ENCODE measurements at regions not wholly inside any gene's neighbourhood (a gene's known extent, or its start where the extent isn't known, plus 50 kb on each side); places are given as distances from the start of the nearest gene placed in this dataset.

DNA sequence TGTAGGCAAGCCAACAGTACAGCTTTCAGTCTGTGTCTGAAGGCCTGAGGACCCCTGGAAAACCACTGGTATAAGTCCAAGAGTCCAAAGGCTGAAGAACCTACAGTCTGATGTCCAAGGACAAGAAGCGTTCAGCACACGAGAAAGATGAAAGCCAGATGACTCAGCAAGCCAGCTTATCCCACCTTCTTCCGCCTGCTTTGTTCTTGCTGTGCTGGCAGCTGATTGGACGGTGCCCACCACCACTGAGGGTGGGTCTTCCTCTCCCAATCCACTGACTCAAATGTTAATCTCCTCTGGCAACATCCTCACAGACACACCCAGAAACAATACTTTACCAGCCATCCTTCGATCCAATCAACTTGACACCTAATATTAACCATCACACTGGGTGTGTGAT lies 59.0 kb upstream of the PDZRN3 start:
- Histone ChIP-seq H2AFZ (no peak overlapping the region), H3K79me2 (ENCODE audit: low read depth) (no peaks in the 10 kb centered on the region), H3K9me3 (ENCODE audit: insufficient read depth, low read depth) (no peaks in the 10 kb centered on the region), H3K9me2 (ENCODE audit: insufficient read depth) (no peaks in the 10 kb centered on the region), H3K36me3 (ENCODE audit: low read depth) (no peaks in the 10 kb centered on the region), H3K27ac (no peak overlapping the region), H3K4me3 (no peak overlapping the region), H3K4me2 (no peak overlapping the region), H3K4me1 (replicated peaks; ENCODE audit: insufficient read depth) (no peaks in the 10 kb centered on the region), H3F3A (ENCODE audit: insufficient read depth, low read depth) (no peaks in the 10 kb centered on the region), H3K27me3 (ENCODE audit: insufficient read depth, low read depth) (no peaks in the 10 kb centered on the region), H4K20me1 (ENCODE audit: insufficient read depth) (no peaks in the 10 kb centered on the region)
- CTCF ChIA-PET: no interaction called here
- TF ChIP-seq EZH2 (IDR thresholded peaks at IDR 0.05; ENCODE audit: low read depth) (no peak), CTCF (conservative IDR thresholded peaks at IDR 0.05) (no peak)
- no TSS peak for BruUV-seq (replicated peaks)
- intact Hi-C loops (cut with micrococcal nuclease; ENCODE audit: unreplicated experiment): no loop called here
- DNase-seq: no peak
- POLR2A ChIA-PET (ENCODE audit: unreplicated experiment): no interaction called here

- Histone ChIP-seq H3K9me2 (ENCODE audit: insufficient read depth) (no peaks in the 10 kb centered on the region), H3K4me1 (replicated peaks; ENCODE audit: insufficient read depth) (no peaks in the 10 kb centered on the region), H2AFZ (no peak overlapping the region), H3K27ac (no peak overlapping the region), H4K20me1 (ENCODE audit: insufficient read depth) (no peaks in the 10 kb centered on the region), H3K9me3 (ENCODE audit: insufficient read depth, low read depth) (no peaks in the 10 kb centered on the region), H3K27me3 (ENCODE audit: insufficient read depth, low read depth) (no peaks in the 10 kb centered on the region), H3K4me3 (no peak overlapping the region), H3K4me2 (no peak overlapping the region), H3K79me2 (ENCODE audit: low read depth) (no peaks in the 10 kb centered on the region), H3F3A (ENCODE audit: insufficient read depth, low read depth) (no peaks in the 10 kb centered on the region), H3K36me3 (ENCODE audit: low read depth) (no peaks in the 10 kb centered on the region)
- ChIA-PET CTCF (no interaction called here), POLR2A (ENCODE audit: unreplicated experiment) (no interaction called here)
- BruUV-seq (replicated peaks): no TSS peak
- no peak for DNase-seq
- intact Hi-C loops (cut with micrococcal nuclease; ENCODE audit: unreplicated experiment): no loop called here
- no peak for TF ChIP-seq CTCF (conservative IDR thresholded peaks at IDR 0.05)
- TF ChIP-seq EZH2 (IDR thresholded peaks at IDR 0.05; ENCODE audit: low read depth): no peak
Measured at GRCh38 chr3:73681610-73682009, 56.9 kb upstream of the PDZRN3 start.

- ChIA-PET POLR2A (ENCODE audit: unreplicated experiment) (no interaction called here), CTCF (no interaction called here)
- Histone ChIP-seq H3K9me2 (ENCODE audit: insufficient read depth) (no peaks in the 10 kb centered on the region), H3K4me3 (no peak overlapping the region), H3K27ac (no peak overlapping the region), H3K4me1 (replicated peaks; ENCODE audit: insufficient read depth) (no peaks in the 10 kb centered on the region), H3K79me2 (ENCODE audit: low read depth) (no peaks in the 10 kb centered on the region), H3K27me3 (ENCODE audit: insufficient read depth, low read depth) (no peaks in the 10 kb centered on the region), H3F3A (ENCODE audit: insufficient read depth, low read depth) (no peaks in the 10 kb centered on the region), H4K20me1 (ENCODE audit: insufficient read depth) (no peaks in the 10 kb centered on the region), H3K9me3 (ENCODE audit: insufficient read depth, low read depth) (no peaks in the 10 kb centered on the region), H3K36me3 (ENCODE audit: low read depth) (no peaks in the 10 kb centered on the region), H3K4me2 (no peak overlapping the region), H2AFZ (no peak overlapping the region)
- intact Hi-C loops (cut with micrococcal nuclease; ENCODE audit: unreplicated experiment): no loop called here
- no peak for TF ChIP-seq CTCF (conservative IDR thresholded peaks at IDR 0.05)
- TF ChIP-seq EZH2 (IDR thresholded peaks at IDR 0.05; ENCODE audit: low read depth): no peak
- no TSS peak for BruUV-seq (replicated peaks)
- DNase-seq: no peak
Measured at GRCh38 chr3:73681198-73681597, 56.5 kb upstream of the PDZRN3 start.

Data from PC-9 (cell line).